Brain microvascular endothelial cell (primary cell): ENCODE measurements at regions not wholly inside any gene's neighbourhood (a gene's known extent, or its start where the extent isn't known, plus 50 kb on each side); places are given as distances from the start of the nearest gene placed in this dataset.
A peak's percentile ranks its signal among the peaks of the same experiment; 100 is the strongest.
"Not testable (repeated sequence)": the region's sequence is repeated elsewhere in the genome, so short reads cannot be mapped to it uniquely, and the experiment has no call there.

ENCODE experiments used
- DNase-seq: peaks from one replicate; pipeline ENCODE4 v3.0.0-alpha.2; 2020
- H3K27ac ChIP-seq: fragments of 250-450 bp; sonication (Bioruptor Pico); 2 replicates; pipeline ENCODE4 v1.5.1; 2020; ENCODE audit warnings: mild to moderate bottlenecking, moderate library complexity
- H3K27me3 ChIP-seq: fragments of 250-450 bp; sonication (Bioruptor Pico); replicated peaks from 2 replicates; pipeline ENCODE4 v1.5.1; 2020; ENCODE audit warnings: mild to moderate bottlenecking
- H3K36me3 ChIP-seq: fragments of 250-450 bp; sonication (Bioruptor Pico); replicated peaks from 2 replicates; pipeline ENCODE4 v1.5.1; 2020; ENCODE audit warnings: mild to moderate bottlenecking
- H3K4me3 ChIP-seq: 2 replicates; pipeline ENCODE4 v1.5.1; 2011; ENCODE audit warnings: low read depth, mild to moderate bottlenecking, control low read depth, low read length, moderate library complexity
- CTCF ChIP-seq: IDR thresholded peaks from 2 replicates; pipeline ENCODE4 v1.5.1; 2011; ENCODE audit warnings: low read depth, mild to moderate bottlenecking, moderate library complexity, low read length, control low read depth, inconsistent platforms; ENCODE audit errors: missing control alignments
- in situ Hi-C: cut with HindIII; loops from 2 replicates; pipeline ENCODE4 v1.10.0; 2017; ENCODE audit warnings: low sequenced_read_pairs, low pct_ligation_motif_present

- no peak for TF ChIP-seq CTCF
- H3K27ac ChIP-seq, result no peak overlapping the region
- in situ Hi-C loops, result no loop called here
- H3K4me3 ChIP-seq, result no peak overlapping the region
- no peaks in the 10 kb centered on the region for H3K27me3 ChIP-seq
- no peaks in the 10 kb centered on the region for H3K36me3 ChIP-seq
- DNase-seq, result no peak
These were observed 136.1 kb downstream of the MSL3 start for GRCh38 chrX:11893933-11894710.

GRCh38 chrX:11899091-11899490 is 141.1 kb downstream of the MSL3 start:
- H3K4me3 ChIP-seq, result no peak overlapping the region

GRCh38 chrX:11905933-11906332 is 147.9 kb downstream of the MSL3 start:
- DNase-seq, H3K4me3 ChIP-seq, in situ Hi-C loops, H3K36me3 ChIP-seq, H3K27me3 ChIP-seq, H3K27ac ChIP-seq: not testable (repeated sequence)

More at GRCh38 chrX:11899091-11899490, 141.1 kb downstream of the MSL3 start:
- Histone ChIP-seq H3K36me3 (no peaks in the 10 kb centered on the region), H3K27ac (peak overlapping the region; percentile 46), H3K27me3 (no peaks in the 10 kb centered on the region)
- DNase-seq, result peak; percentile 22
- no peak for TF ChIP-seq CTCF
- in situ Hi-C loops, result no loop called here

GRCh38 chrX:11908371-11908770 is 150.3 kb downstream of the MSL3 start:
- in situ Hi-C loops, result no loop called here
- Histone ChIP-seq H3K36me3 (no peaks in the 10 kb centered on the region), H3K4me3 (no peak overlapping the region), H3K27me3 (no peaks in the 10 kb centered on the region), H3K27ac (no peak overlapping the region)
- peak; percentile 62 for TF ChIP-seq CTCF
- DNase-seq, result peak; percentile 9

GRCh38 chrX:11913001-11913400 is 155.0 kb downstream of the MSL3 start:
- Histone ChIP-seq H3K4me3 (no peak overlapping the region), H3K27me3 (no peaks in the 10 kb centered on the region), H3K36me3 (no peaks in the 10 kb centered on the region), H3K27ac (no peak overlapping the region)
- TF ChIP-seq CTCF, result no peak
- in situ Hi-C loops, result no loop called here
- peak; percentile 16 for DNase-seq

- Histone ChIP-seq H3K36me3 (no peaks in the 10 kb centered on the region), H3K4me3 (no peak overlapping the region), H3K27me3 (no peaks in the 10 kb centered on the region), H3K27ac (no peak overlapping the region)
- in situ Hi-C loops, result no loop called here
- TF ChIP-seq CTCF, result no peak
- DNase-seq, result no peak
These were observed 171.4 kb downstream of the MSL3 start for GRCh38 chrX:11929476-11929875.
